ENCODE measurements at regions not wholly inside any gene's neighbourhood (a gene's known extent, or its start where the extent isn't known, plus 50 kb on each side); places are given as distances from the start of the nearest gene placed in this dataset.

DNA sequence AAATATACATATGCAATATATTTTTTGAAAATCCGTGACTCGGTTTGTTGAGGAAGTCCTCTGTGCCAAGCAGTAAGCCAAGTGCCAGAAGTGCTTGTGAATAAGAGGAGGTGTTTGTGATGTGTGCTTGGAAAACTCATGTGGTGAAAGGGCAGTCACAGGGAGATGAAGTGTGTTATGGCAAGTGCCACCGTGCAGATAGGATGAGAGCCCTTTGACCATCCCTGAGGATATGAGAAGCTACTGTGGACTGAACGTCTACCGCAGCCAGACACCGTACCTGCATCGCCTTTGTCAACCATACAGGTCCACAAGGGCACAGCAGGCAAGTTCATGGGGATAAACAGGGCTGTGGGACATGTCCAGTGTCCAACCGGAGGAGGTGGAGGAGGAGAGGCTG lies 288.9 kb upstream of the MYT1L start:
- RAD21 ChIA-PET (ENCODE audit: low non-redundant PET in 1 of 2, low total read pairs in 2 of 2, uncharacterized antibody in 2 of 2, unreplicated experiment in 2 of 2), result no interaction called here
- H3K9ac ChIP-seq (ENCODE audit: low read length), result no peak overlapping the region
- POLR2A ChIA-PET, result no interaction called here
- no peaks in the 10 kb centered on the region for H3K36me3 ChIP-seq (ENCODE audit: control insufficient read depth in 1 of 2, insufficient read depth in 2 of 2, low read length in 2 of 2)
- no peak for ATAC-seq
- H3K9me3 ChIP-seq (ENCODE audit: control insufficient read depth in 1 of 2, insufficient read depth in 1 of 2, low read depth in 1 of 2, low read length in 2 of 2), result no peaks in the 10 kb centered on the region
- H4K20me1 ChIP-seq (ENCODE audit: insufficient read depth), result no peaks in the 10 kb centered on the region
- no peaks in the 10 kb centered on the region for H3K79me2 ChIP-seq (ENCODE audit: insufficient read depth, low read length)
- H2AFZ ChIP-seq (ENCODE audit: low read depth, low read length, poor library complexity, severe bottlenecking), result no peak overlapping the region
- no peaks in the 10 kb centered on the region for H3K4me1 ChIP-seq (ENCODE audit: control insufficient read depth in 1 of 2, insufficient read depth in 2 of 2, low read length in 2 of 2)
- no TSS peak for BruUV-seq (replicated peaks)
- H3K27ac ChIP-seq (ENCODE audit: low read depth, low read length), result no peak overlapping the region
- no peak for DNase-seq (ENCODE audit: low read depth, low spot score)
- no peak overlapping the region for H3K4me2 ChIP-seq (ENCODE audit: low read length)
- 0 out of 2 replicates have a peak, but pooled peaks cover 8% of the 10 kb centered on the region for H3K27me3 ChIP-seq (ENCODE audit: insufficient read depth, low read length)
- intact Hi-C loops (cut with micrococcal nuclease), result no loop called here
- H3K4me3 ChIP-seq (replicated peaks in 1 of 2; ENCODE audit: low read depth in 1 of 2, low read length in 2 of 2), result no peak overlapping the region
- CTCF ChIA-PET, result no interaction called here
- no peak for TF ChIP-seq EZH2 (IDR thresholded peaks at IDR 0.05)
- no peak for TF ChIP-seq JUND (IDR thresholded peaks at IDR 0.05)
- no peaks in the 10 kb centered on the region for H3K9me2 ChIP-seq (ENCODE audit: insufficient read depth)

DNA sequence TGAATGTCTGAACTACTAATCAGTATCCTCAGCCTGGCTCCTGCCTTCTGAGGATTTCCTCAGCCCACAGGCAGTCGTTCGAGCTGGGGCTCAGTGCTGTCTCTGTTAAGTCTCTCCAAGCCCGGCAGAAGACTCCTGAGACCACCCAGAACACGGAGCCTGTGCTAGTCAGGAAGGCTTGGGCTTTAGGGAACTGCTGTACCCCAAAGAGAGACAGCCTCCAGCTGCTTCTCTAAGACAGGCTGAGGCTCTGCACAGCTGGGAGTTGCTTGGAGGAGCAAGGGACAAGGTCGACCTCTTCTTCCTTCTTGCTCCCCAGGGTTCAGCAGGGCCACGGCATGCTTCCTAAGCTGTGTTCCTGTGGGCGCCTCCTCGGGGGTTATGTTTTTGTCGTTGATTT lies 283.4 kb upstream of the MYT1L start:
- Histone ChIP-seq H3K79me2 (ENCODE audit: insufficient read depth, low read length) (no peaks in the 10 kb centered on the region), H3K4me2 (ENCODE audit: low read length) (peak overlapping the region; percentile 53; the same call in 1 of the 2 replicates), H3K9me3 (ENCODE audit: control insufficient read depth in 1 of 2, insufficient read depth in 1 of 2, low read depth in 1 of 2, low read length in 2 of 2) (no peaks in the 10 kb centered on the region), H2AFZ (ENCODE audit: low read depth, low read length, poor library complexity, severe bottlenecking) (no peak overlapping the region), H3K9me2 (ENCODE audit: insufficient read depth) (no peaks in the 10 kb centered on the region), H3K27me3 (ENCODE audit: insufficient read depth, low read length) (0 out of 2 replicates have a peak, but pooled peaks cover 7% of the 10 kb centered on the region), H3K27ac (ENCODE audit: low read depth, low read length) (no peak overlapping the region), H4K20me1 (ENCODE audit: insufficient read depth) (no peaks in the 10 kb centered on the region), H3K4me1 (ENCODE audit: control insufficient read depth in 1 of 2, insufficient read depth in 2 of 2, low read length in 2 of 2) (peaks cover 4% of the 10 kb centered on the region in 2 experiments; a peak in 2 of 4 replicates), H3K9ac (ENCODE audit: low read length) (no peak overlapping the region), H3K36me3 (ENCODE audit: control insufficient read depth in 1 of 2, insufficient read depth in 2 of 2, low read length in 2 of 2) (no peaks in the 10 kb centered on the region), H3K4me3 (replicated peaks in 1 of 2; ENCODE audit: low read depth in 1 of 2, low read length in 2 of 2) (no peak overlapping the region)
- TF ChIP-seq EZH2 (IDR thresholded peaks at IDR 0.05) (no peak), POLR2A (IDR thresholded peaks at IDR 0.05; ENCODE audit: borderline replicate concordance, extremely low read depth, insufficient read depth, insufficient read length) (no peak), ELF1 (IDR thresholded peaks at IDR 0.05; ENCODE audit: borderline replicate concordance, low read depth) (no peak), SIN3A (IDR thresholded peaks at IDR 0.05; ENCODE audit: low read depth) (no peak), JUND (IDR thresholded peaks at IDR 0.05) (no peak), CEBPB (IDR thresholded peaks at IDR 0.05; ENCODE audit: low read depth) (no peak), SP1 (IDR thresholded peaks at IDR 0.05; ENCODE audit: low read depth) (no peak), RAD21 (IDR thresholded peaks at IDR 0.05; ENCODE audit: low read depth) (no peak), EGR1 (IDR thresholded peaks at IDR 0.05; ENCODE audit: low read depth) (no peak), YY1 (IDR thresholded peaks at IDR 0.05; ENCODE audit: extremely low read depth, insufficient replicate concordance, low read depth, low read length) (no peak), FOSL1 (IDR thresholded peaks at IDR 0.05; ENCODE audit: low read depth) (no peak)
- TF ChIP-seq, protein P1, sequence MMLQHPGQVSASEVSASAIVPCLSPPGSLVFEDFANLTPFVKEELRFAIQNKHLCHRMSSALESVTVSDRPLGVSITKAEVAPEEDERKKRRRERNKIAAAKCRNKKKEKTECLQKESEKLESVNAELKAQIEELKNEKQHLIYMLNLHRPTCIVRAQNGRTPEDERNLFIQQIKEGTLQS (IDR thresholded peaks at IDR 0.05), result no peak
- no TSS peak for BruUV-seq (replicated peaks)
- intact Hi-C loops (cut with micrococcal nuclease), result no loop called here
- ATAC-seq (no peak), DNase-seq (ENCODE audit: low read depth, low spot score) (no peak)
- RAD21 ChIA-PET (ENCODE audit: low non-redundant PET in 1 of 2, low total read pairs in 2 of 2, uncharacterized antibody in 2 of 2, unreplicated experiment in 2 of 2), result no interaction called here
- CTCF ChIA-PET, result no interaction called here
- POLR2A ChIA-PET, result no interaction called here

Data from HCT116 (cell line).